ENCODE measurements at regions not wholly inside any gene's neighbourhood (a gene's known extent, or its start where the extent isn't known, plus 50 kb on each side); places are given as distances from the start of the nearest gene placed in this dataset.
"Not testable (repeated sequence)": the region's sequence is repeated elsewhere in the genome, so short reads cannot be mapped to it uniquely, and the experiment has no call there.

DNA sequence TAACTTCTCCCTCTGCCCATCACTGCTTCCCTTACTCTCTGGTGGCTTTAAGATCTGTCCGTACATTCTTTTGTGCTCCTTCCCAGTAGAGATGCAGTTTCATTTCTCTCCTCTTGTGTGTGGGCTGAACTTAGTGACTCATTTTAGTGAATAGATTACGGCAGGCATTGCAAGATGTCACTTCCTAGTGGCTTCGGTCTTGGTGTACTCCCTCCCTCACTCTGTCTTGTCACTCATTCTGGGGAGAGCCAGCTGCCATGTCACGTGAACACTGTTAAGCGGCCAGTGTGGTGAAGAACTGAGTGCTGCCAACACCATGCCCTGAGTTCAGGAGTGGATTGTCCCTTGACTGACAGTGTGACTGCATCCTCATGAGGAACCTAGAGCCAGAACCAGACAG lies 115.9 kb downstream of the OTOR start:
- DNase-seq = no peak

DNA sequence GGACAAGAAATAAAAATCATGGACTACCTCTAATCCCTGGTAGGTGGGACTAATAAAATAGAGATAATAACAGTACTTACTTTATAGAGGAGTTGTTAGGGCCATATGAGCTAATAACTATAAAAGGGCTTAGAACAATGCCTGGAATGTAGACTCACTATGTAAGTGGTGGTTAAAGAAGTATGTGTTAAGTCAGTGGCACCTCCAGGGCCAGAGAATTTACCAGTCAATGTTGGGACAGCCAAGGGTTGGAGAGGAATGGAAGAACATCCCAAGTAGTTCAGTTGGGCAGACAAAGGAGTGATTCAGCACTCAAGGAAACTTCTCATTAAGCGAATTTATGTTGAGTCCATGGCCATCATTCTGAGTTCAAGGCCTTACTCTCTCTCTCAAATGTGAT lies 116.8 kb downstream of the OTOR start:
- no peak for DNase-seq

DNA sequence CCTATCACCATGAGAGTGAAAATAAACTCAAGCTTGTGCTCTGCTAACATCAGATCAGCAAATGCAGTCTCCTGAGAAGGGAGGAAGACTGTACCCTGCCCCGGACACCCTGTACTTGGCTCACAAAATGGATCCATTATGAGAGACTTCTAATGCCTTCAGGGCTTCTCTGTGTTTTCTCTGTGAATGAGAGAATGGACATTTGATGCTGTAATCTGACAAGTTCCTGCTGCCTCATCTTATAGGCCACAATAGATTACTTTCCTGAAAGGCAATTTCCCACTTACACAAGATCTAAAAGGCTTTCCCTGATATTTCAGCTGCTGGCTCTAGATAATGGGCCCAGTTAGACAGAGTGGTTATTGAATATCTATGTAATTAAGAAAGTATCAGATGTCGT lies 117.2 kb downstream of the OTOR start:
- no peak for DNase-seq

DNA sequence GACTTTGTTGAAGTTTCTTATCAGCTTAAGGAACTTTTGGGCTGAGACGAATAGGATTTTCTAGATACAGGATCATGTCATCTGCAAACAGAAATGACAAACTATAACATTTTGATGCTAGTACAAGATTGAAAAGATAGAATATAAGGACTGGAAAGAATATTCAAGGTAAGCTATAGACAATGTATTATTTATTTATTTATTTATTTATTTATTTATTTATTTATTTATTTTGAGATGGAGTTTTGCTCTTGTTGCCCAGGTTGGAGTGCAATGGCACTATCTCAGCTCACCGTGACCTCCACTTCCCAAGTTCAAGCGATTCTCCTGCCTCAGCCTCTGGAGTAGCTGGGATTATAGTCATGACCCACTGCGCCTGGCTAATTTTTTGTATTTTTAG lies 125.0 kb downstream of the OTOR start:
- DNase-seq = not testable (repeated sequence)

DNA sequence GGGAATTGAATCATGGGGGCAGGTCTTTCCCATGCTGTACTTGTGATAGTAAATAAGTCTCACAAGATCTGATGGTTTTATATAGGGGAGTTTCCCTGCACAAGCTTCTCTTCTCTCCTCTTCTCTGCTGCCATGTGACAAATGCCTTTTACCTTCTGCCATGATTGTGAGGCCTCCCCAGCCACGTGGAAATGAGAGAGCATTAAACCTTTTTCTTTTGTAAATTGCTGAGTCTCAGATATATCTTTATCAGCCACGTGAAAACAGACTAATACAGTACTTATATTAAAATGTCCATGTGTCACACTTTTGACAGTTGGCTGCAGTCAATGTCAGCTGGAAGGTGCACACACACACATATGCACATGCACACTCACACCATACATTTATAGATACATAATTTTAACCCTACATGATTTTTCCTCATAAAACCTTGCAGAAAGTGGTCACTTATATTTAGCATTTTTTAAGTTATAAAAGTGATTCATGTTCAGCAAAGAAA lies 128.9 kb downstream of the OTOR start:
- DNase-seq = no peak

DNA sequence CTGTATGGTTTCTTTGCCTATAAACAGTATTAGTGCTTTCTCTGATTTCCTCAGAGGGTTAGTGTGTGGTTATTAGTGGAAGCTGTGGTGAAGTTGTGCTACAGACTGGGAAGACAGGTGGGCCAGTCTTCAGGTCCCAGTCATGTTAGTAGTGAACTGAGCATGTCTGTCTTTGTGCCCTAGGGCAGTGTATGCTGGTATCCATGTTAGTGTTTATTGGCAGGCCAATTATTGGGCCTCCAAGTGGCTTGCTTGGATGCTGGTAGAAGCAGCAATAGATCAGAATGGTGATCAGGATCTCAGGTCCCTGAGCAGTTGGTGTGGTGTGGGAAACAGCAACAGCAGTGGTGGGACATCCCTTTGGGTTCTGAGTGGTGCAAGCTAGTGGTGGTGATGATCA lies 137.6 kb downstream of the OTOR start:
- no peak for DNase-seq

DNA sequence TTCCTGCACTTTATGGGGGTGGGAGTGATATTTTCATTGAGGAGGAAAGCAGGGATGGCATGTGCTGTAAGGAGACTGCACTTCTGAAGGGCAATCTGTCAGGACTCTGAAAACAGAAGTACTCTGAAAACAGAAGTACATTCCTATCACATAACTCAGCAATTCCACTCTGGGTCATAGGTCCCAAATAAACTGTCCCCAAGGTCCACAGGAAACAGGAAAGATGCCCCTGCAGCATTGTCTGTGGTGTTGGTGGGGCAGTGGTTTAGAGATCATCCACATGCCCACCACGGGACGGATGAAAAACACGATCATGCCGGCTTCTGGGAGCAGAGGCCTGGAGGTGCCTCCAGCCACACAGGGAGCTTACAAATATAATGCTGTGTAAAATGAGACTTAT lies 150.3 kb downstream of the OTOR start:
- DNase-seq = no peak

DNA sequence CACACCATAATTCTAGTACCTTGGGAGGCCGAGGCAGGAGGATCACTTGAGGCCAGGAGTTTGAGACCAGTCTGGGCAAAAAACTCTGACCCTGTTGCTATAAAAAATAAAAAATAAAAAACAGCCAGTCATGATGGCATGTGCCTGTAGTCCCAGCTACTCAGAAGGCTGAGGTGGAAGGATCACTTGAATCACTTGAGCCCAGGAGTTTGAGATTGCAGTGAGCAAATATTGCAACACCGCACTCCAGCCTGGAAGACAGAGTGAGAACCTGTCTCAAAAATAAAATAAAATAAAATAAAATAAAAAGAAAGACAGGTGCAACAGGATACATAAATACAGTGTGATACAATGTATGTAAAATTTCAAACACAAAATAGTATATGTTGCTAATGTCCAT lies 154.5 kb downstream of the OTOR start:
- no peak for DNase-seq

DNA sequence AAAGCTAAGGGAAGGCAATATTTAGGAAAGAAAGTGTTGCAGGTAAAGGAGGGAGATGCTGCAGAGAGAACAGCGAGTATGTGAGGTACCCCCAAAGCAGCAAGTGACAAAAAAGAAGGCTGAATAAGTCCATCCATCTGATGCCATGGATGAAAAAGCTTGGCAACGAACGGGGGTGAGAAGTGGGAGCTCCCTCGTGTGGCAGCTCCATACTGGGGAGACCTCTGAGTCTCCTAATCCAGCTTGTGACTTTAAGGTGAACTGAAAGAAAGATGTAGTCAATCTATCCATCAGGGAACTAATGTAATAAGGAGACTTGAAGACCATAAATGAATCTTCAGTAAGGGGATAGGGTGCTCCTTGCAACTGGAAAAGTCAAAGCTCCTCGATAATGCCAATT lies 156.6 kb downstream of the OTOR start:
- DNase-seq = no peak

DNA sequence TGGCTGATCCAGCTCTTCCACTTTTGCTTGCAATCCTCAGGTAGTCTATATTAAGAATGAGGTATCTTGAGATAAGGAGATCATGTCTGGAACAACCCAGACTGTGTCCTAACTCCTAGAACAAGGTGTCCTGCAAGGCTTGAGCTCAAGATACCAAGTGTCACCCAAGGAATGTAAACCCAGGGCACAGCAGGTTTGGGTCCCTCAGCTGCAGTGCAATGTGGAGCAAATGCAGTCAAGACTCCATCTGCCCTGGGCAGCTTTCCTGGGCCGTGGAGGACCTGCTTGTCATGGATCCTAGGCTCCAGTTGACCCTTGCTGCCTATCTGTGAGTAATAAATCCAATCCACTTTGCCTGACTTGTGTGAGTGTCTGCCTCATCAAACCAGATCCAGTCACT lies 166.1 kb downstream of the OTOR start:
- no peak for DNase-seq

DNA sequence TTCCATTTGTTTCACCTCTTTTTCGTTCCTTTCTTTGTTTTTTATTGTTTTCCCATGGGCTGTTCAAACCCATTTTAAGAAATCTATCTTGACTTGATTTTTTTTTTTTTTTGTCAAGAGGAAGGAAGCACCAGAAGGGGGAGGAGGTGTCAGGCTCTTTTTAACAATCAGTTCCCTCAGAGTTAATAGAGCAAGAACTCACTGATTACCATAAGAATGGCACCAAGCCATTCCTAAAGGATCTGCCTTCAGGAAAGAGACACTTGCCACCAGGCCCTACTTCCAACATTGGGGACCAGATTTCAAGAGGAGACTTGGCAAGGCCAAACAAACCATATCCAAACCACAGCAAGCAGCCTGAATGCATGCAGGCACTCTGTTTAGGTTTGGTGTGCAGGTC lies 168.0 kb downstream of the OTOR start:
- DNase-seq = no peak

DNA sequence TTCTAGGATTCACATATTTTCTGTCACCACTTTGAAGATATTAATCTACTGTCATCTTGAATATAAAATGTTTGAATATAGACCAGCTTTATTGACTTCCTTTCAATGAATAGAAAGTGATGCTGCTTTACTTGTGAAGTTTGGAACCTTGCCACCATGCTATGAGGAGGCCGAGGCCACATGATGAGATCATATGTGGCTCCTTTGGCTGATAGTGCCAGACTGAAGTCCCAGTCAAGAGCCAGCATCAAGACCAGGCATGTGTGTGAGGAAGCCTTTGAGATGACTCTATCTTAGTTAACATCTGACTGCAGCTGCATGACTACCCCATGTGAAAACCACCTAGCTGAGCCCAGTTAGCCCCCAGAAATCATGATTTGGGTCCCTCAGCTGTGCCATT lies 169.5 kb downstream of the OTOR start:
- no peak for DNase-seq

DNA sequence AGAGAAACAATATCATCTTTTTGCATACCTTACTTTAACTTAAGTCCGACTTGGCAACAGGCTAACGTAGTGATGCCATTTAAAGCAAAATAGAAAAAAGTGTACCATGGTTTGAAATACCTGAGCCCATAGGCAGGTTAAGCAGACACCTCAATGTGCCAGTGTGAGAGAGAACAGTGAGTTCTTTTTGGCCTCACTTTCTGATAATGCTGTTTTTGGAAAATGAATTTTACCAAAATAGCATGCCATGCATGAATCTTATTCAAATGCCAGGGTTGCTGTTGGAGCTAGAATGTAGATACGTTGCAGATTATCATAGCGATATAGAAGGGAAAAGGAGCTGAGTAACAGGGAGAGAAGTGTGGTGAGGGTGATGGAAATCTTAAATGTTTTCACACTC lies 170.2 kb downstream of the OTOR start:
- no peak for DNase-seq

DNA sequence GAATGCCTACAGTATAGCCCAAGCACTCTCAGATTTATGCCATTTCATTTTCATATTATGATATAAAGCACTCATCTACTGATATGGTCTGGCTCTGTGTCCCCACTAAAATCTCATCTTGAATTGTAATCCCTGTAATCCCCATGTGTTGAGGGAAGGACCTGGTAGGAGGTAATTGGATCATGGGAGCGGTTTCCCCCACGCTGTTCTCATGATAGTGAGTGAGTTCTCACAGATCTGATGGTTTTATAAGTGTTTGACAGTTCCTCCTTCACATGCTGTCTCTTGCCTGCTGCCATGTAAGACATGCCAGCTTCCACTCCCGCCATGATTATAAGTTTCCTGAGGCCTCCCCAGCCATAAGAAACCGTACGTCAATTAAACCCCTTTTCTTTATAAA lies 171.7 kb downstream of the OTOR start:
- DNase-seq = no peak

DNA sequence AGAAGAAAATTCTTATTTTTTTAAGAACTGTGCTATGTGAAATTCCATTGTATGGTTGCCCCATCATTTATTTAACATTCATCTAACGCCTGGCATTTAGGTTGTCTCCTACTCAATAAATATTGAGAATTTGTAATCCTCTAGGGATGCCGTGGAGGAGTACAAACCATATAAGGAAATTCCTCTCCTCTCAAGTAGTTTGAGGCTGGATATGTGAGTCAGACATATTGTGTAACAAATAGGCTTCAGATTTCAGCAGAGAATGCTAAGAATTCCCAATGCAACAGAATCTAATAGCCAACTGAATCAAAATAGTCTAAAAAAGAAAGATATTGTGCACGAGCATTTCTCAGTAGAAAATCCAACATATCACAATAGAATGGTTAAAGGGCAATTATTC lies 174.7 kb downstream of the OTOR start:
- no peak for DNase-seq

DNA sequence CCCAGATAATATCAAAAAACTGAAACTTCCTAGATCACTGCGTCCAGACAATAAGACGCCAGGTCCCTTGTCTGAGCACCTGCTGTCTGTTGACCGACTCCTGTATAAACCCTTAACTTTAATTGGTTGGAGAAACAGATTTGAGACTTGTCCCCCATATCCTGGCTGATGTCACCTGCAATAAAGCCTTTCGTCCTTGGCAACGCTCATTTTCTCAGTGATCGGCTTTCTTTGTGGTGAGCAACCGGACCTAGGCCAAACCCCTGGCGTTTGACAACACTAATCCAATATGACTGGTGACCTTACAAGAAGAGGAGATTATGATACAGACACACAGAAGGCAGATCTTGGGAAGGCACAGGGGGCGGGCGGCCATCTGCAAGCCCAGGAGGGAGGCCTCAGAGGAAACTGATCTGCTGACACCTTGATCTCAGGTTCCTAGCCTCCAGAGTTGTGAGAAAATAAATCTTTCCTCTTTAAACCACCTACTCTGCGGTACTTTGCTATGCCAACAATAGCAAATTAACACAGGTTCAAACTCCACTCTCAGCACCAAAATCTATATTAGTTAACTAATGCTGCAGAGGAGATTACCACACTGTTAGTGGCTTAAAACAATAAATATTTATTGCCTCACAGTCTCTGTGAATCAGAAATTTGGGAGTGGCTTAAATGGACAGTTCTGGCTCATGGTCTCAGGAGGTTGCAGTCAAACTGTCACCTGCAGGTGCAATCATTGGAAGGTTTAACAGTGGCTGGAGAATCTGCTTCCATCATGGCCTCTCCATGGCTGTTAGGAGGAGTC lies 178.7 kb downstream of the OTOR start:
- DNase-seq = no peak

DNA sequence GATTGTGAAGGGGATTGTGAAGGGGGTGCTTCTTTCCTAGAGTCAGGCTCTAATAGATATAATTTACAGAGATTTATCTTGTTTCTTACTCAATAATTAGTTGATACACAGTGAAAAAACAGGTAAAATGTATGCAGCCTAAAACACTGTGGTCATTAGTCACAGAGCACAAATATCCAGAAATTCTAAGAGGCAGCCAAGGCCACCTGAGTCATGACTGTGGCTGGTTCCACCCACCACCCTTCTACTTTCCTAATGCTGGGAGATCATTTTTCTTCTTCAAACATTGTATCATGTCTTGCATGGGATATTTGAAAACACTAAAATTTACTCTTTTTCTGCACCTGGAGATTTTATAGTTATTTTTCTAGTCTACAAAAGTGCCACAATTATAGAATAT lies 181.6 kb downstream of the OTOR start:
- no peak for DNase-seq

DNA sequence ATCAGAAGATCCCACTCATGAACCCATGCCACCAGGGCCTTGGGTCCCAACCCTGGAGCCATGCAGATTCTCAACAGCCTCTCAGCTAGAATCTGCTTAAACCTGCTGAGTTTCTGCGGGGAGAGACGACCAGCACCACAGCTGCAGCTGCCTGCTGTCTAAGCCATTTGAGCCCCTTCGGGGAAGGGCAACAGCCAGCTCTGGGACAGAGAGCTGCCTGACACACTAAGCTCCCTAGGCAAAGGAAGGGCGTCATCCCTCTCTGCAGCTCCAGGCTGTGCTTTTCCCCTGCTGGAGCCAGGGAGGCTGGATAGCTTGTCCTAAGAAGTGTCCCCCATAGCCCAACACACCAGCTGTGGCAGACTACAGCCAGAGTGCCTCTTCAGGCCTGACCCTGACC lies 182.5 kb downstream of the OTOR start:
- no peak for DNase-seq

DNA sequence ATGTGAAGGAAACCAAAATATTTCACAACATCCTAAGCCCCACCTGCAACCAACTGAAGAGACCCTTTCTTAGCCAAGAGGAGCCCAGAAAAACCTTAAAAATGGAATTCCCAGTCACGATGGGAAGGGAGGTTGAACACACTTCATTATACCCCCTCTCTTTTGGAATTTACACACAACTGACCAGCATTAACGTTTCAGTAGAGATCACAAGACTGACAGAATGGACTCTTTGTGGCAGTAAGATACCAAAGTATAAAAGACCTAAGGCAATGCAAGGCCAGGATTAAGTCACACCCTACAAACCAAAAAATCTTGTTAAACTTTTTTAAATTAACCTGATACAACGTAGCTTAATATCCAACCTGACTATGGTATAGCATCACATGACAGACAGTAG lies 190.9 kb downstream of the OTOR start:
- no peak for DNase-seq

DNA sequence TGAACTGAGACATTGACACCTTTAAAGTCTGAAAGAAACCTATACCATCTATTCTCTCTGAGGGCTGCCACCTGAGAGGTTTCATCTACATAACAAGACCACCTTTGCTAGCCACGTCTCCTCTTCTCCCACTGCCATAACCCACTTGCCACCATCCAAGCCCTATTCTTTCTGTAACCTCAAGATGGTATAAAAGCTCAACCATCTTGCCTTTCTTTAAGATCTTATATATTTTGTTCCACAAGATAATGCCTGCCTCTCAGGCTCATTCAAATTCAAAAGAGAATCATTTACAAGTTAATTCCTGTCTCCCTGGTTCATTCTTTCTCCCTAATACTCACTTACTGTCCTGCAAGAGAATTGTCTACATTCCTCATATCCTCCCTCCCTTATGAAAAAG lies 192.5 kb downstream of the OTOR start:
- DNase-seq = no peak

DNA sequence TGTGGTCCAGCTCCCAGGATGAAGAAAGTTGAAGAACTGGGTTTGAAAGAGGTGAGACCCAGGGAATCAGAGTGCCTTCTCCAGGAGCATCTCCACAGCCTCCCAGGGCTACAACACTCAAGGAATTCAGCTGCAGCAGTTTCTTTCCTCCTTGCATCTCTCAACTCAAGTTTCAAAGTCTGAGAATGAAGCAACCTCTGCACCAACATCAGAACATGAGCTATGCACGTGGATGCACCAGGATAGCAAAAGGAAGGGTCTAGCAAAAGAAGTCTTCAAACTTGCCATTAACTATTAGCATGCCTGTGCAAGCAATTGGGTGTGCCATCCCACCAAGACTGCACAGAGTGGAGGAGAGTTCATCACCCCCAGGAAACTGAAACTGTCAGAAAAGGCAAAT lies 193.9 kb downstream of the OTOR start:
- no peak for DNase-seq

DNA sequence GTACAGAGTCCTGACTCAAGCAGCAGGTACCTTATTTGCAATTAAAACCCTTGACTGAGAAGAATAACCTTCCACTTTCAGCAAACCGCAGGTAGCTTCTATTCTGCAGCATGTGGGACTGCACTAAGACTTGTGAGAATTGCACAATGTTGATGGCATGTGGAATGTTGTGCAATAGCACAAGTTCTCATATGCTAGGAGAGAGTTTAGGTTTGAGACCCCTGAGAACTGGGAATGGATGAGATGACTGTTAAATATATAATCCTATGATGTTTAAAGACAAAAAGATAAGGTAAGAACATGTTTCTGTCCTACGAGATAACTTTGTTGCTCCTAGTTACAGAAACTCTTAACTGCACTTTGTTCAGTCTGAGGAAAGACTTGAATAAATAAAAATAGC lies 194.6 kb downstream of the OTOR start:
- no peak for DNase-seq

DNA sequence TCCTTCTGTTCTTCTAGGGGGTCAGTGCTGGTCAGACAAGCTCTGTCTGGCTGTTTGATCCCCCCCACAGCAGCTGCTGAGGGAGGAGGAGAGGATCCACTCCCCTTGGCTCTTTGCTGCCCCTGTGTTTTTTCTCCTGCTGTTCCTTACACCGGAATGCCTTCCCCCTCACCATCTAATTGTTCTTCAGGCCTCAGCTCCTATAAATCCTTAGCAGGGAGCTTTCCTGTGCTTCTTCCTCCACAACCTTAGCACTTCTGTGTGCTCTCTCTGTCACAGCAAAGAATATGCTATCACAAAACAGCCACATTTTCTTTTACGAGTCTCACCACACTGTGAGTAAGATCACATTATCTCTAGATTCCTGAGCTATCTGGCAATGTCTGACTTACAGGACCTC lies 196.6 kb downstream of the OTOR start:
- DNase-seq = no peak

DNA sequence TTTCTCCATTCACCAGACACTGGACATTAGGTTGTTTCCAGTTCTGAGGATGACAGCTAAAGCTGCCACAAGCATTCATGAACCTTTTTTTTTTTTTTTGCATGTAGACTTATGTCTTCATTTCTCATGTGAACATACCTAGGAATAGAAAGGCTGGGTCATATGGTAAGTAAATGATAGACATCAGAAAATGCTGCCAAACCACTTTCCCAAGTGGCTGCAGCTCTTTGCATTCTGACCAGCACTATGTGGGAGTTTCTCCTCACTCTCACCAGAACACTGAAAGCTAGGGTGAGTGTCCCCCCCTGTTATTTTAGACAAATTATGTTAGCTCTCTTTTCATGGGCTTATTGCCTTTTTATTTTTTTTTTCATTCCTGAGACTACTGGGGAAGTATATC lies 197.5 kb downstream of the OTOR start:
- no peak for DNase-seq

DNA sequence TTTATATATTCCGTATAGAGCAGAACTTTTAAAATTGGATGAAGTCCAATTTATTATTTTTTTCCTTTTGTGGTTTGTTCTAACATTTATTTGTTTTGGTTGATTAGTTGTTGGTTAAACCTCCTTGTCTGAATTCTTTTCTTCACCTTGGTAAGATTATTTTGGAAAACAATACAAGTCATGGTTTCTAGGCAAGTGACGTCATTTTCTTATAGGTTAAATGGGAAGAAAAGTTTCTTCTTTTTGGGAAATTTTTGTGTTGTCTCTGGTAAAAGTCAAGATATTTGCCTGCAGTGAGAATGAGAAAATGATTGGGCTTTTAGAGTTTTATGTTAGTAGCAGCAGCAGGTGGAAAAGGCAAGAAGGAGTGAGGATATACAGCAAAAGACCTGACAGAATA lies 197.9 kb downstream of the OTOR start:
- no peak for DNase-seq
